GM12878 (cell line): ENCODE measurements at regions not wholly inside any gene's neighbourhood (a gene's known extent, or its start where the extent isn't known, plus 50 kb on each side); places are given as distances from the start of the nearest gene placed in this dataset.

Source experiments
- ATAC-seq: fragments of 200-7000 bp; cut with Tn5 transposase; 3 replicates; pipeline ENCODE4 v1.9.1; 2020; ENCODE audit warnings: mild to moderate bottlenecking, moderate library complexity
- BruUV-seq: library from RNA; stranded (reverse); fragments of 400-500 nt; replicated peaks from 2 replicates; lab custom pipeline; 2021; lab: Mats Ljungman, UMichigan
- CTCF ChIA-PET: fragments of 300-600 bp; sonication (Branson Sonifier 250); formaldehyde crosslinking; extraction: SDS; loops from one replicate; lab custom pipeline; 2021; ENCODE audit warnings: inconsistent platforms; lab: Yijun Ruan, JAX
- POLR2A ChIA-PET: fragments of 350-600 bp; formaldehyde crosslinking; extraction: SDS; loops from one replicate; lab custom pipeline; 2021; ENCODE audit warnings: inconsistent platforms; lab: Charles Lee
- RAD21 ChIA-PET: fragments of 300-600 bp; sonication (Branson Sonifier 250); formaldehyde crosslinking; loops from one replicate; lab custom pipeline; 2023; ENCODE audit warnings: antibody characterized with exemption; ENCODE audit not compliant: unreplicated experiment; lab: Charles Lee
- SMC1A ChIA-PET: fragments of 300-600 bp; sonication (Branson Sonifier 250); formaldehyde crosslinking; loops from one replicate; lab custom pipeline; 2023; ENCODE audit not compliant: unreplicated experiment, uncharacterized antibody; lab: Charles Lee
- DNase-seq: peaks from one replicate; pipeline ENCODE4 v3.0.0-alpha.2; 2011; ENCODE audit warnings: low read depth, low spot score
- FAIRE-seq: peaks from 3 replicates; lab custom pipeline; 2011; peaks lifted over from hg19 to GRCh38; lab: Jason Lieb, UNC
- H2AFZ ChIP-seq: 2 replicates; pipeline ENCODE4 v1.6.0; 2011; ENCODE audit warnings: low read depth, low read length, control low read depth; ENCODE audit not compliant: control insufficient read depth
- H3K27ac ChIP-seq: 2 replicates; pipeline ENCODE4 v1.5.1; 2011; ENCODE audit warnings: control low read depth; ENCODE audit not compliant: control insufficient read depth, insufficient read depth
- H3K27me3 ChIP-seq, 2 experiments: replicated peaks in 1 of 2; 2 replicates each; pipeline versions ENCODE4 v1.6.0 to v1.6.1; 2011; ENCODE audit warnings: low read length in 1 of 2; ENCODE audit not compliant: control insufficient read depth in 2 of 2, insufficient read depth in 2 of 2
- H3K36me3 ChIP-seq, 2 experiments: 2 replicates each; pipeline ENCODE4 v1.5.1; 2011; ENCODE audit warnings: low read length in 1 of 2; ENCODE audit not compliant: control insufficient read depth in 2 of 2, insufficient read depth in 2 of 2
- H3K4me1 ChIP-seq: 2 replicates; pipeline ENCODE4 v1.6.1; 2011; ENCODE audit warnings: mild to moderate bottlenecking, low read length, moderate library complexity, mixed read lengths; ENCODE audit not compliant: control insufficient read depth, insufficient read depth
- H3K4me2 ChIP-seq: 2 replicates; pipeline ENCODE4 v1.6.0; 2011; ENCODE audit warnings: control low read depth; ENCODE audit not compliant: control insufficient read depth, insufficient read depth
- H3K4me3 ChIP-seq: fragments of 200-600 bp; sonication (generic); 2 replicates; pipeline ENCODE4 v1.5.1; 2016
- H3K79me2 ChIP-seq: 2 replicates; pipeline ENCODE4 v1.6.0; 2011; ENCODE audit warnings: low read length; ENCODE audit not compliant: control insufficient read depth, insufficient read depth
- H3K9ac ChIP-seq: 2 replicates; pipeline ENCODE4 v1.8.0; 2011; ENCODE audit warnings: low read length, control low read depth, mixed read lengths; ENCODE audit not compliant: control insufficient read depth, insufficient read depth
- H3K9me3 ChIP-seq: replicated peaks from 3 replicates; pipeline ENCODE4 v1.5.1; 2011; ENCODE audit warnings: mild to moderate bottlenecking, low read length; ENCODE audit not compliant: control insufficient read depth, insufficient read depth
- H4K20me1 ChIP-seq: 2 replicates; pipeline ENCODE4 v1.6.0; 2011; ENCODE audit not compliant: control insufficient read depth, insufficient read depth
- ASH2L ChIP-seq: fragments of 300-600, 200-600 bp; sonication (generic); IDR thresholded peaks from 2 replicates; pipeline ENCODE4 v1.6.1; 2017; ENCODE audit warnings: low read depth, mild to moderate bottlenecking, borderline replicate concordance
- ATF7 ChIP-seq: fragments of 450-650 bp; IDR thresholded peaks from 2 replicates; pipeline ENCODE4 v1.6.1; 2016; ENCODE audit warnings: low read depth, mild to moderate bottlenecking
- CHD1 ChIP-seq: IDR thresholded peaks from 2 replicates; pipeline ENCODE4 v1.6.1; 2012; ENCODE audit warnings: low read depth, low read length, improper control_type of control experiment
- JUNB ChIP-seq: IDR thresholded peaks from 2 replicates; pipeline ENCODE4 v1.6.1; 2016; ENCODE audit warnings: antibody characterized with exemption, mild to moderate bottlenecking
- KDM1A ChIP-seq: fragments of 200-600 bp; sonication (generic); IDR thresholded peaks from 2 replicates; pipeline ENCODE4 v1.6.1; 2016; ENCODE audit warnings: borderline replicate concordance
- MYC ChIP-seq: IDR thresholded peaks from 2 replicates; pipeline ENCODE4 v1.6.1; 2011; ENCODE audit warnings: mild to moderate bottlenecking, low read length, moderate library complexity, inconsistent platforms; ENCODE audit not compliant: insufficient read depth, insufficient replicate concordance, insufficient read length, severe bottlenecking
- RAD21 ChIP-seq: IDR thresholded peaks from 2 replicates; pipeline ENCODE4 v1.6.1; 2011; ENCODE audit warnings: mild to moderate bottlenecking, low read depth, low read length, moderate library complexity; ENCODE audit not compliant: insufficient read depth
- RUNX3 ChIP-seq: IDR thresholded peaks from 2 replicates; pipeline ENCODE4 v1.6.1; 2012; ENCODE audit warnings: low read length, inconsistent platforms
- TAF1 ChIP-seq: IDR thresholded peaks from 2 replicates; pipeline ENCODE4 v1.6.1; 2011; ENCODE audit warnings: mild to moderate bottlenecking, low read depth, low read length, borderline replicate concordance
- USF2 ChIP-seq: IDR thresholded peaks from 2 replicates; pipeline ENCODE4 v1.6.1; 2011; ENCODE audit warnings: low read depth, low read length, improper control_type of control experiment, borderline replicate concordance
- WGBS: methylation state at CpG from one replicate; pipeline ENCODE4 v1.1.6; 2016; ENCODE audit warnings: low lambda C conversion rate; ENCODE audit not compliant: insufficient replicate concordance, insufficient coverage; ENCODE audit errors: missing lambda C conversion rate; 5-methylcytosine and 5-hydroxymethylcytosine counted together
- in situ Hi-C: fragments of 300-500 bp; cut with MboI; formaldehyde crosslinking; loops from 9 replicates; pipeline ENCODE4 v1.14.3; 2018; ENCODE audit warnings: mixed read lengths
- intact Hi-C: fragments of 100-400 bp; cut with micrococcal nuclease; formaldehyde crosslinking; loops from one replicate; pipeline ENCODE4 v1.14.2; 2022; ENCODE audit not compliant: unreplicated experiment
- TF ChIP-seq, protein P1 (sequence below): IDR thresholded peaks from 2 replicates; pipeline ENCODE4 v1.6.1; 2012; ENCODE audit warnings: mild to moderate bottlenecking, low read depth, low read length
- TF ChIP-seq, protein P2 (sequence below): fragments of 450-650 bp; conservative IDR thresholded peaks from 2 replicates; pipeline ENCODE4 v1.6.1; 2017; ENCODE audit warnings: mild to moderate bottlenecking, moderate library complexity

- TF ChIP-seq, protein P1, sequence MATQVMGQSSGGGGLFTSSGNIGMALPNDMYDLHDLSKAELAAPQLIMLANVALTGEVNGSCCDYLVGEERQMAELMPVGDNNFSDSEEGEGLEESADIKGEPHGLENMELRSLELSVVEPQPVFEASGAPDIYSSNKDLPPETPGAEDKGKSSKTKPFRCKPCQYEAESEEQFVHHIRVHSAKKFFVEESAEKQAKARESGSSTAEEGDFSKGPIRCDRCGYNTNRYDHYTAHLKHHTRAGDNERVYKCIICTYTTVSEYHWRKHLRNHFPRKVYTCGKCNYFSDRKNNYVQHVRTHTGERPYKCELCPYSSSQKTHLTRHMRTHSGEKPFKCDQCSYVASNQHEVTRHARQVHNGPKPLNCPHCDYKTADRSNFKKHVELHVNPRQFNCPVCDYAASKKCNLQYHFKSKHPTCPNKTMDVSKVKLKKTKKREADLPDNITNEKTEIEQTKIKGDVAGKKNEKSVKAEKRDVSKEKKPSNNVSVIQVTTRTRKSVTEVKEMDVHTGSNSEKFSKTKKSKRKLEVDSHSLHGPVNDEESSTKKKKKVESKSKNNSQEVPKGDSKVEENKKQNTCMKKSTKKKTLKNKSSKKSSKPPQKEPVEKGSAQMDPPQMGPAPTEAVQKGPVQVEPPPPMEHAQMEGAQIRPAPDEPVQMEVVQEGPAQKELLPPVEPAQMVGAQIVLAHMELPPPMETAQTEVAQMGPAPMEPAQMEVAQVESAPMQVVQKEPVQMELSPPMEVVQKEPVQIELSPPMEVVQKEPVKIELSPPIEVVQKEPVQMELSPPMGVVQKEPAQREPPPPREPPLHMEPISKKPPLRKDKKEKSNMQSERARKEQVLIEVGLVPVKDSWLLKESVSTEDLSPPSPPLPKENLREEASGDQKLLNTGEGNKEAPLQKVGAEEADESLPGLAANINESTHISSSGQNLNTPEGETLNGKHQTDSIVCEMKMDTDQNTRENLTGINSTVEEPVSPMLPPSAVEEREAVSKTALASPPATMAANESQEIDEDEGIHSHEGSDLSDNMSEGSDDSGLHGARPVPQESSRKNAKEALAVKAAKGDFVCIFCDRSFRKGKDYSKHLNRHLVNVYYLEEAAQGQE = no peak
These were observed 522.1 kb upstream of the TGFBR2 start (continued) for GRCh38 chr3:30084316-30084715.

DNA sequence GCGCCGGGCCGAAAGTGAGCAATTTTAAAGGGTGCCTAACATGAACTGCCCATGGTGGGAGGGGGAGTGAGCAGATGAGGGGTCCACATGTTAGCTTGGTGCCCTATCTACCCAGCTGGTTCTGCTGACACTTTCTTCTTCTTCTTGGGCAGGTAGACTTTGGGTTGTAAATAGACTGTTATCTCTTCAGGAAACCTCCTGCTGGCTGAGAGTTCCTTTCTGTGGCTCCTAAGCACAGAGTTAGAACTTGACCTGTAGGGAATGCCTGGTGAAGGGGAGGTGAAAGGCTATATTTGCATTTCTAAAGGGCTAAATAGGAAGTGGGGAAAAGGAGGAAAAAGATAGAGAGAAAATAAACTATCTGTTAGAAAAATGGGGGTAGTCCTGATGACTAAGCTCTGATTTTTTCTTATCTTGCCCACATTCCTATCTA, 521.4 kb upstream of the TGFBR2 start:
- RAD21 ChIA-PET = no interaction called here
- BruUV-seq = no TSS peak
- WGBS = 70% methylated on average over 3 of the region's 3 CpGs
- no peaks in the 10 kb centered on the region for H3K79me2 ChIP-seq
- no peaks in the 10 kb centered on the region for H3K36me3 ChIP-seq
- CTCF ChIA-PET = interaction anchor here (0.9 kb wide), 1 partner anchor 43 kb away, joined by 3 read pairs; no protein-coding TSS in a partner anchor
- H2AFZ ChIP-seq = no peak overlapping the region
- H3K27ac ChIP-seq = no peak overlapping the region
- H3K27me3 ChIP-seq = no peaks in the 10 kb centered on the region
- H3K4me2 ChIP-seq = no peak overlapping the region
- no peaks in the 10 kb centered on the region for H4K20me1 ChIP-seq
- ATAC-seq (no peak), DNase-seq (no peak), FAIRE-seq (no peak)
- SMC1A ChIA-PET = no interaction called here
- in situ Hi-C loops (no loop called here), intact Hi-C loops (no loop called here)
- no peaks in the 10 kb centered on the region for H3K9me3 ChIP-seq
- H3K4me1 ChIP-seq = no peaks in the 10 kb centered on the region
- no peak overlapping the region for H3K9ac ChIP-seq
- POLR2A ChIA-PET = interaction anchor here (0.6 kb wide), 1 partner anchor 45 kb away, joined by 3 read pairs; no protein-coding TSS in a partner anchor
- no peak overlapping the region for H3K4me3 ChIP-seq
- TF ChIP-seq MYC (no peak), RUNX3 (no peak), ATF7 (no peak), KDM1A (no peak), ASH2L (no peak), USF2 (no peak), RAD21 (no peak), CHD1 (no peak), JUNB (no peak), TAF1 (no peak)
- TF ChIP-seq, protein P2, sequence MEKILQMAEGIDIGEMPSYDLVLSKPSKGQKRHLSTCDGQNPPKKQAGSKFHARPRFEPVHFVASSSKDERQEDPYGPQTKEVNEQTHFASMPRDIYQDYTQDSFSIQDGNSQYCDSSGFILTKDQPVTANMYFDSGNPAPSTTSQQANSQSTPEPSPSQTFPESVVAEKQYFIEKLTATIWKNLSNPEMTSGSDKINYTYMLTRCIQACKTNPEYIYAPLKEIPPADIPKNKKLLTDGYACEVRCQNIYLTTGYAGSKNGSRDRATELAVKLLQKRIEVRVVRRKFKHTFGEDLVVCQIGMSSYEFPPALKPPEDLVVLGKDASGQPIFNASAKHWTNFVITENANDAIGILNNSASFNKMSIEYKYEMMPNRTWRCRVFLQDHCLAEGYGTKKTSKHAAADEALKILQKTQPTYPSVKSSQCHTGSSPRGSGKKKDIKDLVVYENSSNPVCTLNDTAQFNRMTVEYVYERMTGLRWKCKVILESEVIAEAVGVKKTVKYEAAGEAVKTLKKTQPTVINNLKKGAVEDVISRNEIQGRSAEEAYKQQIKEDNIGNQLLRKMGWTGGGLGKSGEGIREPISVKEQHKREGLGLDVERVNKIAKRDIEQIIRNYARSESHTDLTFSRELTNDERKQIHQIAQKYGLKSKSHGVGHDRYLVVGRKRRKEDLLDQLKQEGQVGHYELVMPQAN = no peak
- TF ChIP-seq, protein P1 = no peak
